Panc1 (cell line): ENCODE measurements at regions not wholly inside any gene's neighbourhood (a gene's known extent, or its start where the extent isn't known, plus 50 kb on each side); places are given as distances from the start of the nearest gene placed in this dataset.

Experiments
- POLR2AphosphoS5 ChIP-seq: IDR thresholded peaks from 2 replicates; pipeline ENCODE4 v1.6.1; 2012; ENCODE audit warnings: mild to moderate bottlenecking, low read depth, low read length, moderate library complexity
- SIN3A ChIP-seq: IDR thresholded peaks from 2 replicates; pipeline ENCODE4 v1.6.1; 2012; ENCODE audit warnings: low read depth, mild to moderate bottlenecking, low read length, moderate library complexity, borderline replicate concordance; ENCODE audit not compliant: insufficient read depth
- TF ChIP-seq, protein P1 (sequence below), 2 experiments: IDR thresholded peaks; 2 replicates each; pipeline ENCODE4 v1.6.1; 2011 to 2012; ENCODE audit warnings: low read depth in 2 of 2, control low read depth in 1 of 2, low read length in 1 of 2, mild to moderate bottlenecking in 1 of 2, moderate library complexity in 1 of 2; ENCODE audit not compliant: insufficient read depth in 1 of 2
- TF ChIP-seq, protein P2 (sequence below): fragments of 450-650 bp; IDR thresholded peaks from 2 replicates; pipeline ENCODE4 v1.5.1; 2017; ENCODE audit warnings: mild to moderate bottlenecking

DNA sequence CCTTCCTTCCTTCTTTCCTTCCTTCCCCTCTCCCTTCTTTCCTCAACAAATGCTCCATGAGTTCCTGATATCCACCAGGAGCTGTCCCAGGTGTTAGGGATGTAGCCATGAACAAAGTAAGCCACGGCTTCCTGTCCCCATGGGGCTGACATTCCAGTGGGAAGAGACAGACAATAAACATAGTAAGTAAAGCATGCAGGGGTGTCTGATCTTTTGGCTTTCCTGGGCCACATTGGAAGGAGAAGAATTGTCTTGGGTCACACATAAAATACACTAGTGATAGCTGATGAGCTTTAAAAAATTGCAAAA lies 81.5 kb upstream of the ZBTB40 start:
- TF ChIP-seq POLR2AphosphoS5 (no peak), SIN3A (no peak)
- TF ChIP-seq, protein P1, sequence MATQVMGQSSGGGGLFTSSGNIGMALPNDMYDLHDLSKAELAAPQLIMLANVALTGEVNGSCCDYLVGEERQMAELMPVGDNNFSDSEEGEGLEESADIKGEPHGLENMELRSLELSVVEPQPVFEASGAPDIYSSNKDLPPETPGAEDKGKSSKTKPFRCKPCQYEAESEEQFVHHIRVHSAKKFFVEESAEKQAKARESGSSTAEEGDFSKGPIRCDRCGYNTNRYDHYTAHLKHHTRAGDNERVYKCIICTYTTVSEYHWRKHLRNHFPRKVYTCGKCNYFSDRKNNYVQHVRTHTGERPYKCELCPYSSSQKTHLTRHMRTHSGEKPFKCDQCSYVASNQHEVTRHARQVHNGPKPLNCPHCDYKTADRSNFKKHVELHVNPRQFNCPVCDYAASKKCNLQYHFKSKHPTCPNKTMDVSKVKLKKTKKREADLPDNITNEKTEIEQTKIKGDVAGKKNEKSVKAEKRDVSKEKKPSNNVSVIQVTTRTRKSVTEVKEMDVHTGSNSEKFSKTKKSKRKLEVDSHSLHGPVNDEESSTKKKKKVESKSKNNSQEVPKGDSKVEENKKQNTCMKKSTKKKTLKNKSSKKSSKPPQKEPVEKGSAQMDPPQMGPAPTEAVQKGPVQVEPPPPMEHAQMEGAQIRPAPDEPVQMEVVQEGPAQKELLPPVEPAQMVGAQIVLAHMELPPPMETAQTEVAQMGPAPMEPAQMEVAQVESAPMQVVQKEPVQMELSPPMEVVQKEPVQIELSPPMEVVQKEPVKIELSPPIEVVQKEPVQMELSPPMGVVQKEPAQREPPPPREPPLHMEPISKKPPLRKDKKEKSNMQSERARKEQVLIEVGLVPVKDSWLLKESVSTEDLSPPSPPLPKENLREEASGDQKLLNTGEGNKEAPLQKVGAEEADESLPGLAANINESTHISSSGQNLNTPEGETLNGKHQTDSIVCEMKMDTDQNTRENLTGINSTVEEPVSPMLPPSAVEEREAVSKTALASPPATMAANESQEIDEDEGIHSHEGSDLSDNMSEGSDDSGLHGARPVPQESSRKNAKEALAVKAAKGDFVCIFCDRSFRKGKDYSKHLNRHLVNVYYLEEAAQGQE (IDR thresholded peaks at IDR 0.05; ENCODE audit: insufficient read depth in 1 of 2, low read depth in 2 of 2, low read length in 1 of 2), result 0 out of 4 replicates have a peak, but pooled peaks of 1 of the 2 experiments have one; percentile 14
- TF ChIP-seq, protein P2, sequence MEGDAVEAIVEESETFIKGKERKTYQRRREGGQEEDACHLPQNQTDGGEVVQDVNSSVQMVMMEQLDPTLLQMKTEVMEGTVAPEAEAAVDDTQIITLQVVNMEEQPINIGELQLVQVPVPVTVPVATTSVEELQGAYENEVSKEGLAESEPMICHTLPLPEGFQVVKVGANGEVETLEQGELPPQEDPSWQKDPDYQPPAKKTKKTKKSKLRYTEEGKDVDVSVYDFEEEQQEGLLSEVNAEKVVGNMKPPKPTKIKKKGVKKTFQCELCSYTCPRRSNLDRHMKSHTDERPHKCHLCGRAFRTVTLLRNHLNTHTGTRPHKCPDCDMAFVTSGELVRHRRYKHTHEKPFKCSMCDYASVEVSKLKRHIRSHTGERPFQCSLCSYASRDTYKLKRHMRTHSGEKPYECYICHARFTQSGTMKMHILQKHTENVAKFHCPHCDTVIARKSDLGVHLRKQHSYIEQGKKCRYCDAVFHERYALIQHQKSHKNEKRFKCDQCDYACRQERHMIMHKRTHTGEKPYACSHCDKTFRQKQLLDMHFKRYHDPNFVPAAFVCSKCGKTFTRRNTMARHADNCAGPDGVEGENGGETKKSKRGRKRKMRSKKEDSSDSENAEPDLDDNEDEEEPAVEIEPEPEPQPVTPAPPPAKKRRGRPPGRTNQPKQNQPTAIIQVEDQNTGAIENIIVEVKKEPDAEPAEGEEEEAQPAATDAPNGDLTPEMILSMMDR, result no peak
